Omental fat pad (tissue), 3 donors: ENCODE measurements at regions not wholly inside any gene's neighbourhood (a gene's known extent, or its start where the extent isn't known, plus 50 kb on each side); places are given as distances from the start of the nearest gene placed in this dataset.
"Not testable (repeated sequence)": the region's sequence is repeated elsewhere in the genome, so short reads cannot be mapped to it uniquely, and the experiment has no call there.

Experiments
- ATAC-seq: fragments of 150-250 bp; one replicate; pipeline ENCODE4 v1.9.1; 2016; ENCODE audit warnings: mild to moderate bottlenecking, moderate library complexity; ENCODE audit not compliant: low FRiP score
- DNase-seq: peaks from one replicate; pipeline ENCODE4 v3.0.0-alpha.2; 2019; ENCODE audit warnings: low spot score
- CTCF ChIP-seq, 3 donors: fragments of 450-650 bp; IDR thresholded peaks; one replicate each; pipeline ENCODE4 v1.5.1; 2016 to 2017; ENCODE audit warnings: antibody characterized with exemption in 3 of 3, mild to moderate bottlenecking in 3 of 3, moderate library complexity in 2 of 3

GRCh38 chr6:104462811-104463599 lies 396.7 kb downstream of the HACE1 start:
- no peak for DNase-seq
- TF ChIP-seq CTCF (IDR thresholded peaks at IDR 0.05) = no peak
- no peak for ATAC-seq

- ATAC-seq (no peak), DNase-seq (no peak)
- TF ChIP-seq CTCF (IDR thresholded peaks at IDR 0.05) = no peak
These were observed 398.8 kb downstream of the HACE1 start for GRCh38 chr6:104460738-104461483.

- TF ChIP-seq CTCF (IDR thresholded peaks at IDR 0.05) = no peak
- ATAC-seq = no peak
These were observed 400.2 kb downstream of the HACE1 start for GRCh38 chr6:104459543-104459942.

GRCh38 chr6:104449918-104450317 lies 409.8 kb downstream of the HACE1 start:
- ATAC-seq (no peak), DNase-seq (no peak)
- no peak for TF ChIP-seq CTCF (IDR thresholded peaks at IDR 0.05)

More at GRCh38 chr6:104459543-104459942, 400.2 kb downstream of the HACE1 start:
- no peak for DNase-seq

GRCh38 chr6:104446101-104447080 lies 413.3 kb downstream of the HACE1 start:
- ATAC-seq, DNase-seq: not testable (repeated sequence)

- DNase-seq (no peak), ATAC-seq (no peak)
- TF ChIP-seq CTCF (IDR thresholded peaks at IDR 0.05) = no peak
These were observed 425.2 kb downstream of the HACE1 start for GRCh38 chr6:104434519-104434918.

GRCh38 chr6:104431096-104431495 lies 428.6 kb downstream of the HACE1 start:
- ATAC-seq (no peak), DNase-seq (no peak)
- no peak for TF ChIP-seq CTCF (IDR thresholded peaks at IDR 0.05)
